LNCaP clone FGC (cell line): ENCODE measurements at regions not wholly inside any gene's neighbourhood (a gene's known extent, or its start where the extent isn't known, plus 50 kb on each side); places are given as distances from the start of the nearest gene placed in this dataset.

Experiments used
- DNase-seq: peaks from one replicate; pipeline ENCODE4 v3.0.0-alpha.2; 2011; ENCODE audit warnings: low read depth
- H3K4me3 ChIP-seq: 2 replicates; pipeline ENCODE4 v1.5.1; 2011; ENCODE audit warnings: mild to moderate bottlenecking, low read depth, low read length, control low read depth
- TF ChIP-seq, protein P1 (sequence below): IDR thresholded peaks from 2 replicates; pipeline ENCODE4 v1.5.1; 2012; ENCODE audit warnings: mild to moderate bottlenecking; ENCODE audit not compliant: control insufficient read depth, insufficient read depth; ENCODE audit errors: extremely low read depth

DNA sequence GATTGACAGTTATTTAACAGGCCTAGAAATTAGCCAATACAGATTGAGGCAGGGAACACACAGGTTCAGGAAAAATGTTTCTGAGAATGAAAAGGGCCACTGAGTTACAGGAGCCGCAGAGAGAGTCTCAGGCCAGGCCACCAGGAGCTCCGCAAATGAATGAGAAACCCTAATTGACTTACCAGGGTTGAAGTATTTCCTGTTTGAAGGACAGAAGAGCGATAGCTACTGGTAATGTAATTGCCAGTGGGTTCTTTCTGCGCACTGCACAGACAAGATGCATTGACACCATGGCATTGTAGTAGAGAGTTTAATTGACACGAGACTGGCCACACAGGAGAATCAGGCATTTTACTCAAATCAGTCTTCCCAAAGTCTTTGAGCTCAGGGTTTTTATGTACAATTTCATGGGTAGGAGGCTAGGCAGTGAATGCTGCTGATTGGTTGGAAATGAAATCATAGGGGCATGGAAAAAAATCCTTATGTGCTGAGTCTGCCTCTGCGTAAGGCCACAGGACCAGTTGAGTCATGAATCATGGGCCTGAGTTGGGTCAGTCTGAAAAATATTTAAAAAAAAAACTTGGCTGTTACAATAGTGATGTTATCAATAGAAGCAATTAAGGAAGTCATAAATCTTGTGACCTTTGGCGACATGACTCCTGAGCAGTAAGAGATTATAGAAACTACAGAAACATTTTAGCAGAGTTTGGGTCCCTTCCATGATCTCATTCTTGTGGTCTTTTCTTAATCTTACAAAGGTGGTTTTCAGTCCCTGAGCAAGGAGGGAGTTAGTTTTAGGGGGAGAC is 203.8 kb downstream of the CASP12 start:
- DNase-seq: no peak
- TF ChIP-seq, protein P1, sequence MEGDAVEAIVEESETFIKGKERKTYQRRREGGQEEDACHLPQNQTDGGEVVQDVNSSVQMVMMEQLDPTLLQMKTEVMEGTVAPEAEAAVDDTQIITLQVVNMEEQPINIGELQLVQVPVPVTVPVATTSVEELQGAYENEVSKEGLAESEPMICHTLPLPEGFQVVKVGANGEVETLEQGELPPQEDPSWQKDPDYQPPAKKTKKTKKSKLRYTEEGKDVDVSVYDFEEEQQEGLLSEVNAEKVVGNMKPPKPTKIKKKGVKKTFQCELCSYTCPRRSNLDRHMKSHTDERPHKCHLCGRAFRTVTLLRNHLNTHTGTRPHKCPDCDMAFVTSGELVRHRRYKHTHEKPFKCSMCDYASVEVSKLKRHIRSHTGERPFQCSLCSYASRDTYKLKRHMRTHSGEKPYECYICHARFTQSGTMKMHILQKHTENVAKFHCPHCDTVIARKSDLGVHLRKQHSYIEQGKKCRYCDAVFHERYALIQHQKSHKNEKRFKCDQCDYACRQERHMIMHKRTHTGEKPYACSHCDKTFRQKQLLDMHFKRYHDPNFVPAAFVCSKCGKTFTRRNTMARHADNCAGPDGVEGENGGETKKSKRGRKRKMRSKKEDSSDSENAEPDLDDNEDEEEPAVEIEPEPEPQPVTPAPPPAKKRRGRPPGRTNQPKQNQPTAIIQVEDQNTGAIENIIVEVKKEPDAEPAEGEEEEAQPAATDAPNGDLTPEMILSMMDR: no peak
- no peak overlapping the region for H3K4me3 ChIP-seq

DNA sequence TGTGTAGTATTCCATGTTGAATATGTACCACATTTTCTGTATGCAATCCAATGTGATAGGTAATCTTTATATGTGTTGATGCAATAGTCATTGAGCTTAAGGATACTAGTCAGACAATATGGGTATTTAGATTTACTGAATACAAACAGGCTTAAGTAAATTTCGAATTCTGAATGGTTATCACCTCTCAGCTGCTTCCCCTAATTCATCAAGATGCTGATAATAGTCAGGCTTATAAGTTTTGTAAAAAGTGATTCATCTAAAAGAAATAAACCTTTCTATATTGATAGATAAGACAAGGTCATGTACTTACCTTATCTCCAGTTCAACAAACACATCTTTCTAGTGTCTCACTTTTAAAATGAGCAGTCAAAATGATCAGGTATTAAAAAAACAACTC is 205.5 kb downstream of the CASP12 start:
- H3K4me3 ChIP-seq: no peak overlapping the region
- TF ChIP-seq, protein P1: no peak
- DNase-seq: no peak

DNA sequence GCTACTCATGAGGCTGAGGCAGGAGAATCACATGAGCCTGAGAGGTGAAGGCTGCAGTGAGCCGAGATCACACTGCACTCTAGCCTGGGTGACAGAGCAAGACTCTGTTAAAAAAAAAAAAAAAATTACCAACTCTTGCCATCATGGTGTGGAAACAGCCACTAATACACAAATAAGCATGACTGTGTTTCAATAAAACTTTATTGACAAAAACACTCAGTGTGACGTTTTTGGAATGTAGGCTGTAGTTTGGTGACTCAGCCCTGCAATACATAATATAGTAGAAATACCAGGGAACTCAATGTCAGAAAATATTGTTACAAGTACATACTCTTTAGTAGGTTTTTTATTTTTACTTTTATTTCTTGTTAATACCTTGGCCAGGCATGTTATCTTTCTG is 207.1 kb downstream of the CASP12 start:
- TF ChIP-seq, protein P1: no peak
- no peak for DNase-seq
- no peak overlapping the region for H3K4me3 ChIP-seq

GRCh38 chr11:104690241-104690640 is 208.0 kb downstream of the CASP12 start:
- no peak overlapping the region for H3K4me3 ChIP-seq
- TF ChIP-seq, protein P1: no peak
- no peak for DNase-seq

- H3K4me3 ChIP-seq: no peak overlapping the region
- no peak for DNase-seq
- TF ChIP-seq, protein P1: no peak
These were observed 209.5 kb downstream of the CASP12 start for GRCh38 chr11:104688731-104689130.

- H3K4me3 ChIP-seq: no peak overlapping the region
- TF ChIP-seq, protein P1: no peak
- no peak for DNase-seq
These were observed 216.1 kb downstream of the CASP12 start for GRCh38 chr11:104682206-104682605.

- DNase-seq: no peak
- TF ChIP-seq, protein P1: no peak
- H3K4me3 ChIP-seq: no peak overlapping the region
These were observed 219.0 kb downstream of the CASP12 start for GRCh38 chr11:104679258-104679657.
